HG03378 (cell line): ENCODE measurements at regions not wholly inside any gene's neighbourhood (a gene's known extent, or its start where the extent isn't known, plus 50 kb on each side); places are given as distances from the start of the nearest gene placed in this dataset.

ENCODE experiments used
- ATAC-seq: cut with Tn5 transposase; IDR thresholded peaks from one replicate; pipeline ENCODE4 v1.9.1; 2021; ENCODE audit warnings: mild to moderate bottlenecking, moderate library complexity; ENCODE audit not compliant: unreplicated experiment

DNA sequence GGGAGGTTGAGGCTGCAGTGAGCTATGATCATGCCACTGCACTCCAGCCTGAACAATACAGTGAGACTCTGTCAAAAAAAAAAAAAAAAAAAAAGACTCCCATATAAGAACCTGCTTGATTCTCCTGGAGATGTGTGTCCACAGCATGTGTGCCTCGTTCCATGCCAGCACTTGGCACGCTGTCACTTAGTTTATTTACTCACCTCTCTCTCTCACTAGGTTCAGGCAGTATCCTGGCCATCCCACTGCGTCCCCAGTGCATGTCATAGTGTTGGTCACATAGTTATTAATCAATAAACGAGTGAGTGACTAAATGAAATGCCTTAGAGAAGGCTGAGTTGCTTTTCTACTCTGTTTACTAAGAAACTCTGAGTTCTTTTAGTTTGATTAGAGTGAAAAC lies 79.1 kb upstream of the GPR12 start:
- no peak for ATAC-seq

DNA sequence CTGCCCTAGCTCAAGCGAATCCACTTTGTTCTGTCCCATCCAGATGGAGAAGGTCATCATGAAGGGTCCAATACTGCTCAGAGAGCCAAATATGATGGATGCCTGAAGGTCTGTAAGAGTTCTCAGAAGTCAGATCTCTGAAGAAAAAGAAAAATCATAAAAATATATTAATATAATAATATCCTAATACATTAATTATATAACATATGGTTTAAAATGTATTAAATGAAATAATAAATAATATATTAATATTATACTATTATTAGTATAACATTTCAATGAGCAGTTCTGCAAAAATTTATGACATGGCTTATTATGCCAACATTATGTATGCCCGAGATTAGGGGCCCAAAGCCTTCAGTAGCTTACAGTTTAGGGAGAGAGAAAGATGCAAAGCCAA lies 78.2 kb upstream of the GPR12 start:
- ATAC-seq, result no peak

DNA sequence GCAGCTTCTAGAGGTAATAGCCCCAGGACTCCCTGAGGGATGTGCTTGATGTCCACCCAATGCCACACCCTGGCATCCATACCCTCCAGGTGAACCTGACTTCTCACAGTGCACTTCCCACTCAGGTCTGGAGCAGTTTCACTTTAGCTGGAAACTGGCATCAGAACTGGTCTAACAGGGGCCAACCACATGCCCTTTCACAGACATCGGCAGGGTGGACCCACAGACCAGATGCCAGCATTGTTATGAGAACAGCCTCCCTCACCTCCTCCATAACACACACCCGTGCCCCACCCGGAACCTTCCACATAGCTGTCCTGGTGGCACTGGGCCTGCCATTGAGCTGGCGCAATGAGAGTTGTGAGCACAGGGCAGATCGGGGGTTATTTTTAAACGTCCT lies 77.4 kb upstream of the GPR12 start:
- ATAC-seq, result no peak

DNA sequence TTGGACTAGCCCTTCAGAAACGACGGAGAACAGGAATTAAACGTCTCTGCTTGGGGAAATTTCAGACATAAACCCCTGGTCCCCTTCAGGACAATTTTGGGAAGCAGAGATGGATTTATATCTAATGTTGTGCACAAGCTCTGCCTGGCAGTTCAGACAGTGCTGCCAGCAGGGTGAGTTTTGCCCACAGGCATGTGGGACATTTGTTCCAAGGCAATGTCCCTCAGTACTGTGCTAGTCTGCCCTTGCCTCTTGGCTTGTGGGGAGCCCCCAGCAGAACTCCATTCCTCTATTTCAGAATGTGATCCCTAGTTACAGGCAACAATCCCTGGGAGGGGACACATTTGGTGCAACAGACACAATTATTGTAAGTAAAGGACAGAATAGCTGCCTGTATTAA lies 76.5 kb upstream of the GPR12 start:
- ATAC-seq, result no peak

DNA sequence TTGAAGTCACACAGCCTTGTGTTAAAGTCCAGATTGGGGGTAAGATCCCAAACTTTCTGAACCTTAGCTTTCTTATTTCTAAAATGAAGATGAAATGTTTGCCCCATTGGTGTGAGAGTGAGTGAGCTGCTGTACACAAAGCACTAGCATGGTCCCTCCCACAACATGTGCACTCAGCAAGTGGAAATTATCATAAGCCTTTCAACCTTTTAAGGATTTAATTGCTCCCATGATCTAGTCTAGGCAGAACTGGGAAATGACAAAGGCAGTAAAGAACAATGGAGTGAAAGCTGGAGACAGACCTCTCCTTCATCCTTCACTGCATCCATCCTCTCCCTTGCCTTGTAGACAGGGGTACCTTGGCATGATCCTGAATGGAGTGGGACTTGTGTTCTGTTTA lies 76.0 kb upstream of the GPR12 start:
- no peak for ATAC-seq

DNA sequence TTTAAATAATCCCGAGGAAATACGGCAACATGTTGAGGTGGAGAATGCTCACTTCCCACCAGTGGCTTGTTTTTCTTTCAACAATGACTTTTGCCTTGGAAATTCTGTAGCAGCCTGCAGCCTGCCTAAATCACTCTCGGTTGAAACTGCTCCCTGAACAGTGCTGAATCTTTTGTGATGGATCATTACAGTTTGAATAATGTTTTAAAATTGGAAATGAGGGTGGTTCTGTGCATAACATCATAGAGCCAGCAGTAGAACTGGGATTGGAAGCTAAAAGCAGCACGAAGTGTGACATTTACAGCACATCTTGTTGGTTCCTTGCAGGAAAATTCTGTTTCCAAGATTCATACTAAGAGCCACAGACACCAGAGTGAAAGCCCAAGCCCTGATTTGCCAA lies 74.1 kb upstream of the GPR12 start:
- no peak for ATAC-seq

DNA sequence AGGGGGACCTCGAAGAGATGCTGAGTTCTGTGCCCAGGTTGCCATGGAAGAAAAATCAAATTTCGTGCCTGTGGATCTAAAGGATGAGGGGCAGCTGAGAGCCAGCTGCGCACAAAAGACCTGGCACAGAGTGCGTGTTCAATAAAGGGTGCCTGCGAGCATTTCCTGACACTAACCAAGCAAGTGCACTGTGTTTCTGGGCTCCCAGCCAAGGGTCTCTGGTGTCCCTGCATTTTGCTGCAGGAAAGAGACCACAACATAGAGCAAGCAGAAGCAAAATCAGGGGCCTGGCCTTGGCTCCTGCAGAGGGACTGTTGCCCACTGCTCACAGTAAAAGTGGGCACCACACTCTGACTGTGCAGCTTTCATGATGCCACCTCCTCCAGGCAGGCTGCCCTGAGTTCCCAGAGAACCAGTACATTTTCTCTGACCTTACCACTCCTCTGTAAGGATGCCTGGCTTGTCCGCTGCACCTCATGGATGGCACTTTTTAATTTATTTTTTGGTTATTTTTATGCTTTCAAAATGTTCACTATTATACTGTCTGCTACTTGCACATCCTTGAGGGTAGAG lies 70.8 kb upstream of the GPR12 start:
- no peak for ATAC-seq

DNA sequence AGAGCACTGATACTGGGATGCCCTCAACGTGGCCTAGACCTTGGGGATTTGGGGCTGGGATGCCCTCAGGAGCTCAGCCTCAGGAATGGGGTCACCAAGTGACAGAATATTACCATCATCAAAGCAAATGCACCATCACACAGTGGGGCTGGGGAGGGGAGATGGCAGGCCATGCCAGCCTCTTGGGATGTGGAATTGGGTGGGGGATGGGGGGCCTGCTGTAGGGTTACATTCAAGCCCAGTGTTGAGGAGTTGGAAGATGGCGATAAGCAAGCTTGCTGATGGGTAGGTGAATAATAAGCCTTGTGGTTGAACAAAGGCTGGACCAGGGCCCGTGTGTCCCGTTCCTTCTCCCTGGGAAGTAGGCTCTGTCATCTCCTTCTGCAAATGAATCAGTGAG lies 69.1 kb upstream of the GPR12 start:
- no peak for ATAC-seq

DNA sequence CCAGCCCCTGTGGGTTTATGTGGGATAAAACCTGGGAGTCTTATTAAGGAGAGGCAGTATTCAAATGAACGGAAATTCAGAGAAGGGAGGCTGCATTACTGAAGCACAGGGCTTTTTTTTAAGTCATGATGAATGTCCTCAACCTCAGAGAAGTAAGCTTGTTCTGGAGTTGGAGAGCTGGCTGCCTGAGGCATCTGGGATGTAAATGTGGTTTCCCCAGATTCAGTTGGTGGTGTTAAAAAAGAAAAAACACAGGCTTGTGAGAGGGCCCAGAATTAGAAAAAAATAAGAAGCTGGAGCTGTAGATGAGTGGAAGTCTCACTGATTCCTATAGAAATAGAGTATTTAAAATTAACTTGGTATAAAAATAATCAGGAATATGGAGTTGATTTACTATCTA lies 64.0 kb upstream of the GPR12 start:
- ATAC-seq, result no peak

DNA sequence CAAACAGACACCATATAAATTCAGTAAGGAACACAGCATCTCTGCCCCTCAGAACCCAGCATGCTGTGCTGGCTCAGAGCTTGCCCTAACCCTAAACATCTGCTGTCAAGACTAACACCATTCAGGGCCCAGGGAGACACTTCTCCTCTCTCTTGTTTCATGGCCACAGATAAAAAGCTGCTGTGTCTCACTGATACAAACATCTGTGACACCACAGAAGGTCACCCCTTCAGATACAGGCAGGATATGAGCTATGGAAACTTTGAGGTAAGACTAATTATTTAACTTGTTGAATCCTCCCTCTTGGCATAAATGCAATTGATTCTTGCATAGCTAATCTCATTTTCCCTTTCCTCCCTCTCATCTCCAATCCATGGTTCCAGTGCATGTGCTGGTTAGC lies 61.6 kb upstream of the GPR12 start:
- no peak for ATAC-seq

DNA sequence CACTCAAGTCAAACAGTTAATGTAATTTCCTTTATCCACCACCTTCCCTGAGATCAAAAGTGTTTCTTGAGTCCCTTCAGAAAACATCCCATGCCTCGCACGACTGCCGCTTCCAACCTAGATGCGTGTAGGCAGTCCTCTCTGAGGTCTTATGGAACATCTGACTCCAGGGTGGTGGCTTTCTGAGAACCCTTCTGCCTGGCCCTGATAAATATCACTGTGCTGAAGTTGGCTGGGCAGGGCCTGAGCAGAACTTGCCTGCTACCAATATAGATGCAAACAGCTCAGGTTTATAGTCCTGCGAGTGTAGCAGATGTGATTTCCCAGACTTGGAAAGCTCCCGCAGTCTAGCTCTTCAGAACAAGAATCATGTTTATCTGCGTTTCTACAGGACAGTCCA lies 61.1 kb upstream of the GPR12 start:
- ATAC-seq, result no peak

DNA sequence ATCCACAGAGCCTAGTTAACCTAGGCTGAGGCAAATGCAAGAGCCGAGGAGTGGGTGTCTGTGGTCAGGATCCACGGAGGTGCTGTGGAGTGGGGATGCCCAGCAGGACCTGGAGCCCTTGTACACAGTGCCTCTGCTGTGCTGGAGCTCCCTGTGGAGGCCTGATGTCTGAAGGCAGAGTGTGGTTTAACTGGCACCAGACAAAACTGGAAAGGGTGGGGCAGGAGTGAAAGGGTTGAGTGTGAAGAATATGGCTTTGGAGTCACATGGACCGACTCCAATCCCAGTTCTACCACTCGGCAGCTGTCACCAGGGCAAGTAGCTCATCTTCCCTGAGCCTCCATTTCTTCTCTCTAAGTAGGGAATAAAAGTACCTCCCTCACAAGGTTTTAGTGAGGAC lies 60.3 kb upstream of the GPR12 start:
- ATAC-seq, result no peak

DNA sequence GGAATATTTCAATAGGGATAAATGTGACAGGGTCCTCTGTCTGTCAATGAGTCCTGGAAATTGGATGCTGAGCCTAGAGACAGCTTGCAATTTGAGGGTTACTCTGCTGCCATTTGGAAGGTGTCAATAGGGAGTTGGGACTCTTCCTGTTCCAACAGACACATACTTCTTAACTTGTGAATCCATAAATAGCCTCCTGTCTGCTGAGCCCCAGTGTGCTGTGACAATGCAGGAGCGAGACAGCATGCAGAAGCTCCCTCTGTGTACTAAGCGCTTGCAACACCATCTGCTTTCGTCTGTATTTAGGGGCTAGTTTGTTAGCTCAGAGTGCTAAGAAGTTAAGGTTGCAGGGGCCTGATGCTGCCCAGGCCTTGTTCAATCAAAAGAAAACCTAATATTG lies 58.5 kb upstream of the GPR12 start:
- ATAC-seq, result no peak

DNA sequence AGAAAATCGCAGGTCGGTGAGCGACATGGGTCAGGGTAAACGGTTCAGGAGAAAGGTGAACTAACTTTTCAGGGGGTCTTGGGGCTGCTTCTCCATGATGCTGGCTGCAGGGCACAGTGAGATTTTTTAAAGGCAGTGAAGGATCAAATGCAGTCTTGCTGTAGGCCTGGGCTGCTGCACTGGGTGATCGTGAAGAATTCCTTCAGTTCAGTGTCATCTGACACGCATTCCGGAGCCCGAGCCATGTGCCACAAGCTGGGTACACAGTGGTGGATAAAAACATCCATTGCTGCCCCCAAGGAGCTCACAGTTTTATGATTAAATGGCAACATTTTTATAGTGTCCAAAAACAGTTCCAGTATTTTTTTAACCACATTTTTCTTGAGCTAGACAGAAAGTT lies 56.3 kb upstream of the GPR12 start:
- no peak for ATAC-seq

DNA sequence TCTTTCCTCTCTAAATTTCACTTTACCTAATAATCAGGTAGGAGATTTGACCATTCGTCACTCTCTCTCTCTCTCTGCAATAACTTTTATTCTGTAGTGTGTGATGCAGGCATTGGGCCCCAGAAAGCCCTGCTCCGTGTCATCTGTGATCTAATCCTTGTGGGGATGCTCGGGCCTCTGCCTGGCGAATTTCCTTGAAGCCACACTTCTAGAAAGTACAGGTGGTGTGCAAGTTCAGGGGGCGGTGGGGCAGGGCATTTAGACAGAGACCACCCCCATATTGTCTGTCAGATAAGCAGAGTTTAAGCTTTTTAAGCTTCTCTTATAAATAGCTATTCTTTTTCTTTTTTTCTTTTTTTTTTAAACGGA lies 53.4 kb upstream of the GPR12 start:
- ATAC-seq, result no peak

DNA sequence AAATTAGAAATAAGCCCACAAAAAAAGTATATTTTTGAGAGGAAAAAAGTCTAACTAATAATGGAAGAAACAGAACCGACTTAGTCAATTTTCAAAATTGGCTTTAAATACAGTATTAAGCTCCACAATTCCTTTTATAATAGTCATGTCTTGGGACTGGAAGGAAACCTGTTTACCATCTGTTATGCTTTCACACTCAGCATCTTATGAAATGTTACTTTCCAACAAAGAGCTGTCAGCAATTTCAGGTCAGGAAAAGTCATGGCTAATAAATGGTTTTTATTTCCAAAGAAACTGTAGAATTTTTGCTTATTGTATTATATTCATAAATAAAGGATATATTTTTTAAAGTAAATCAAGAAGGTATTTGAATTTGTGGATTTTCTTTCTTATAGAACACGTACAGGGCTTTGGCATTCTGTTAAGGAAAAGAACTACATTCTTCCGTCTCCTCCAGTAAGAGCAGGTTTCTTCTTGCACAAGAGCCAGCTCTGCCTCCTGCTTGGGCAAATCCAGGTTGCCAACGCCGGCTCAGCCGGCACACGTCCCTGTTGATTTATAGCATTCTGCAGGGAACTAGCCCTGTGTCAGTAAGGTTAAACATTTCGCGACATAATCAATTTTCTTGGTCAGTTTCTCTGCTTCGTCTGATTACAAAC lies 52.9 kb upstream of the GPR12 start:
- ATAC-seq, result no peak

DNA sequence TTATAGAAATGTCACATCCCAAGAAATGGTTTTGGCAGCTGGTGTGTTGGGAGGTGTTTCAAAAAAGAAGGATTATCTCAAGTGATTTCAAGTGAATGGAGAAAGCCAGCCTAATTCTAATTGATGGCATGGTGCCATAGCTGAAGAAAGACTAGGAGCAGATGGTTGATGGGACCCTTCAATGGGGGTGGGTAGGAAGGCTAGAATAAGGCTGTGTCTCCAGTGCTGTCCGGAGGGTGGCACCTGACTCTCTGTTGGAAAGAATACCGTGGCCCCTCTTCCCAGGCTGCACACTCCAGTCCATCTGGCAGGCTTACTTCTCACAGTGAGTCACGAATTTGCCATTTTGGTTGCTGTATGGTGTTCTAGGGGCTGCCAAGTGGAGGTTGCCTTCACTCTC lies 51.0 kb upstream of the GPR12 start:
- no peak for ATAC-seq
